HG03039 (cell line): ENCODE measurements at regions not wholly inside any gene's neighbourhood (a gene's known extent, or its start where the extent isn't known, plus 50 kb on each side); places are given as distances from the start of the nearest gene placed in this dataset.
A peak's percentile ranks its signal among the peaks of the same experiment; 100 is the strongest.

Source experiments
- ATAC-seq: cut with Tn5 transposase; IDR thresholded peaks from one replicate; pipeline ENCODE4 v1.9.1; 2021; ENCODE audit warnings: mild to moderate bottlenecking, moderate library complexity; ENCODE audit not compliant: unreplicated experiment

DNA sequence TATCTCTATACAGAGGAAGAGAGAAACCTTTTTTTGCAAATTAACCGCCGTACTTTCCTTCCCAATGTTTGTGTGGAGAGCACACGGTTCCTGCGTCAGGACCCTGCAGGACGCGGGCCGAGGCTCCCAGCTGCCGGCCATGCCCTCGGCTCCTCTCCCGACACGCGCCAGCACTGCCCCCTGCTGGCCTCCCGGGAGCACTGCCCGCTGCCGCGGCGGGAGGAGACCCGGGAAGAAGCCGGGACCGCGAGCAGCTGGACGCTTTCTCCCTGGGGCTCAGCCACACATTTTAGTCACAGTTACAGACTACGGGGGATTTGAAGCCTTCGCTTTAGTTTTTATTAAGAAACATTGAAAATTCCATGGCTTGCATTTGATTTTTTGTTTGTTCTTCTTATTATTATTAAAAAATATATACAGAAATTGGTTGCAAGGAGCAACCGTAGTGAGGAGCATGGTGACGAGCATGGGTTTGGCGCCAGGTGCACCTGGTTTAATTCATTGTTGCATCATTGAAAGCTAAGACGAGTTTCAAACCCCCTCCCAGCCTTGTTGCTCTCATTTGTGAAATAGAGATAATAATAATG is 401.2 kb downstream of the GALR1 start:
- ATAC-seq = peak; percentile 85

DNA sequence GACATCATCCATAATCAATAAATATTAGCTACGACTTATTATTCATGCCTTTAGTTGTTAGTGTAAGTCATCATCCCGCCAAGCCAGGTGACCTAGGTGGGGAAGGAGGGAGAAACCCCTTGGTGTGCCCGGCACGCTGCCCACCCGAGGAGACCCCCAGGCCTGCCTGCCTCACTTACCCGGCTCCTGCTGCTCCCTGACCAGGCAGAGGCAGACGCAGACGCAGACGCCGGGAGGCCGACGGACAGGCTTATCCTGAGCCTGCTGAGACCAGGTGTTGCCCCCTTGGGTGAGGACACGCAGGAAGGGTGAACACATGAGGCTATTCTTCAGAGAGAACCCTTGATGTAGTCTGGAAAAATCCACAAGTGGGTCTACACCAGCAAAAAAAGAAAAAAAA is 401.8 kb downstream of the GALR1 start:
- no peak for ATAC-seq

- no peak for ATAC-seq
These were observed 404.1 kb downstream of the GALR1 start for GRCh38 chr18:77653792-77654191.

DNA sequence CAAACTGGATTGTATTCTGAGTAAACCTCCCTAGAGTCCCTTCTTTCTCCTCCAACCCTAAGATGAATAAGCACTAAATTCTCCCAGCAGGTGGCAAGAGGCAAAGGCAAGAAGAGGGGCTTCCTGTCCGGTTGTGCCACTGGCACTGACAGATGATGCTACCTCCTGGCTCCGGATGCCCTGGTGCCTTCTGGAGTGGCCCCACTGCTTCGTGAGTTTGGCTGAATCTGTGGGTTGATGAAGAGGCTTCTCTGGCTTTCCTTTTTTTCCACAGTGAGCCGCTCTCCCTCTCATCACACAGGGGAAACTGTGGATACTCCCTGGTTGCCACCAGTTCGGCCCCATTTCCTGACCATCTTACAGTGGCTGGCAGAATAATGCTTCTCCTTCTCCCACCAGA is 404.7 kb downstream of the GALR1 start:
- ATAC-seq = no peak

- ATAC-seq = no peak
These were observed 408.1 kb downstream of the GALR1 start for GRCh38 chr18:77657651-77658298.

GRCh38 chr18:77658299-77658662 is 408.6 kb downstream of the GALR1 start:
- no peak for ATAC-seq

DNA sequence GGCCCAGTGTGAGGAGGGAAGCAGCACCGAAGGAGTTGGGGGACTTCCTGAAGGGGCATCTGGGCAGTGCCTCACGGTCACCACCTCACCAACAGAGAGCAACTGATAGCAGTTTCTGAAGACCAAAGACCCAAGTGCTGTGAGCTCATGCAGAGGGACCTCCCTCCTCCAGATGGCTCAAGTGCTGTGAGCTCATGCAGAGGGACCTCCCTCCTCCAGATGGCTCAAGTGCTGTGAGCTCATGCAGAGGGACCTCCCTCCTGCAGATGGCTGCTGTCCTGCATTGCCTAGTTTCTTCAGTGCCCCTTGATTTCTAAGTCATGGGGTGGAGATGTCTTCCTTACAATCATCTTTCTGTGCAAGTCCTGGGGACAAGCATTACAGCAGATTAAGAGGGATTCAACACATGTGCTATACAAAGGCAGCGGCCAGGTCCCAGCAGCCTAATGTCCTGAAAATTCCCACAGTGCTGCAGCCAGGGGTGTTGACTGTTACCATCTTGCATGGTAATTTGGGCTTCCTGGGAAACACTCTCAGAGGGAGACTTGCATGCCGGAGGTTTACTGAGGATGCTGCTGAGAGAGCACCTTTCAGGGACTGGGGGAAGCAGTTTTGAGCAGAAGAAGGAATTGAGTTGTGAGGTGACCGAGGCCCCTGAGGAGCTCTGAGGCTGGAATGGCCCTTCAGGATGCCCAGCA is 409.3 kb downstream of the GALR1 start:
- ATAC-seq = no peak

DNA sequence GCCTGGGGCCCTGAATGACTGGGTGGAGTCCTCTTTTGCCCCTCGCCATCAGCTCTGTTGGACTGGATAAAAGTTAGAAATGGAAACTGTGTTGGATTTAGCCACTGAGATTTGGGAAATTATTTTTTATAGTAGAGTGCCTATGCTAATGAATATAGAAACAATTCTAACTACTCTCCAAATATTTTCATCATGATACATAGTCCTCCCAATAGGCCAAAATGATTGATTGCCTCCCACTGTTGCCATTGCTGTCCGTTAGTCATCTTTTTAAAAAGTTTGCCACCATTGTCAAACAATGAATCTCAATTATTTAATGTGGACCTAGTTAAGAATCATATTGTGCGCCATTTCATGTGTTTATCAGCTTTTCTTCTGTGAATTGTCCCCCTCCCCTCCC is 417.0 kb downstream of the GALR1 start:
- no peak for ATAC-seq

DNA sequence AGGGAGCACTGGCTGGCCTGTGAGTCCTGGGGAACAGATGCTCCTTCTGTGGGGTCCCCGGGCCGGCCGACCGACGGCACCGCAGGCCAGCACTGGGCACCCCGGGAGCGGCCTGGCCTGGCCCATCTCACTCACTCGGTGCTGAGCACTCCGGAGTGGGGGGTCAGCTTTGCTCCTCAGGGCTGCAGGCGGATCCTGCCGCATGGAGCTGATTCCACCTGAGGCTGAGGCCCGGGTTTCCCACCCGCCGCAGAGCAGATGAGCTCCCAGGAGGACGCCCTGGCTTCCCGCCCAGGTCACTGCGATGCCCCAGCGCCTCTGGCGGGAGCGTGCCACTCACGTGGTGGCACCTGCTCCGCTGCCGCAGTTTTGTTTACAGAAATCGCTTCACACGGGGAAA is 418.6 kb downstream of the GALR1 start:
- ATAC-seq = no peak

GRCh38 chr18:77669331-77669730 is 419.7 kb downstream of the GALR1 start:
- no peak for ATAC-seq

GRCh38 chr18:77671456-77672167 is 422.0 kb downstream of the GALR1 start:
- ATAC-seq = no peak

DNA sequence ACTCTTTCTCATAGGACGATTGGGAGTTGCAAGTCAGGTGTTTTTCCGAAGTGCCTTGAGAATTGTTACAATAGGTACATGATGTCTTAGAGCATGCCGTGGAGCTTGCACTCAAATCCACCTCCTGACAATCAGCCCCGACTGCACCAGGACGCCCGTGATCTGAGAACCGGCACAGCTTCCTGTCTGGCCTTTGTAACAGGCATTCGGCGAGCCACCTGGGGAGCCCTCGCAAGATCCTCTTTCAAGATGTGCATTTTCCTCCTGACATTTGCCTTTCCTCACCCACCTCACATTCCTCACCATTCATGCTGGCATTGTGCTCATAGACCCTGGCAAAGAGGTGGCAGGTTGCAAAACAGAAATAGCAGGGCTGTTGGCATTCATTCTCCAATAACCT is 427.3 kb downstream of the GALR1 start:
- no peak for ATAC-seq

GRCh38 chr18:77677536-77677935 is 427.9 kb downstream of the GALR1 start:
- ATAC-seq = no peak

DNA sequence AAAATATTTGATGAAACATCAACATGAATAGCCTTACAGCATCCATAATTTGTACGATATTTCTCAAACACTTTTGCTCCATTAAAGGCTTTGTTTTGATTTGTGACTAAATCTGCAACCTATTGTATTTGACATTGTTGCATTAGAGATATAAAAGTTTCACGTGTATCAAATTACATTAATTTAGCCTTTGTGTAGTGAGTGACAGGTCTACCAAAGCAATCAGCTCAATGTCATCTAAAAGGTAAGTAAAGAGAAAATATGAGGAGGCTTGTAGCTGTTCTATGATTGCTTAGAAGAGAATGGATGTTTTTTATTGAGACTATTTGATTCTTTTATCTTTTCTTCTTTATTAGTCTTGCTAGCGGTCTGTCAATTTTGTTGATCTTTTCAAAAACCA is 430.2 kb downstream of the GALR1 start:
- ATAC-seq = no peak

GRCh38 chr18:77700051-77700450 is 450.4 kb downstream of the GALR1 start:
- ATAC-seq = no peak

DNA sequence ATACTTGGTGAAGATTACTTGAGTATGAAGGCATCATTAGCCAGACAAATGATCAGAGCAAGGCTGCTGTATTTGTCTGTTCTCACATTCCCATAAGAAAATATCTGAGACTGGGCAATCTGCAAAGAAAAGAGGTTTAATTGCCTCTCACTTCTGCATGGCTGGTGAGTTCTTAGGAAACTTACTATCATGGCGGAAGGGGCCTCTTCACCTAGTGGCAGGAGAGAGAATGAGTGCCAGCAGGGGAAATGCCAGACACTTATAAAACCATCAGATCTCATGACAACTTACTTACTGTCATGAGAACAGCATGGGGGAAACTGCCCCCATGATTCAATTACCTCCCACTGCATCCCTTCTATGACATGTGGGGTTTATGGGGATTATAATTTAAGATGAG is 452.3 kb downstream of the GALR1 start:
- ATAC-seq = no peak

- no peak for ATAC-seq
These were observed 453.0 kb downstream of the GALR1 start for GRCh38 chr18:77702686-77703085.

GRCh38 chr18:77705301-77705700 is 455.7 kb downstream of the GALR1 start:
- no peak for ATAC-seq

- peak; percentile 74 for ATAC-seq
These were observed 459.3 kb downstream of the GALR1 start for GRCh38 chr18:77708826-77709506.

GRCh38 chr18:77711096-77711495 is 461.4 kb downstream of the GALR1 start:
- no peak for ATAC-seq

GRCh38 chr18:77714716-77715115 is 465.1 kb downstream of the GALR1 start:
- no peak for ATAC-seq
